PC-9 (cell line): ENCODE measurements at regions not wholly inside any gene's neighbourhood (a gene's known extent, or its start where the extent isn't known, plus 50 kb on each side); places are given as distances from the start of the nearest gene placed in this dataset.

Experiments
- EZH2 ChIP-seq: fragments of 200-600 bp; sonication (generic); IDR thresholded peaks from 2 replicates; pipeline ENCODE4 v1.8.0; 2017; ENCODE audit warnings: antibody characterized with exemption, low read depth
- TF ChIP-seq, protein P1 (sequence below): fragments of 200-600 bp; sonication (generic); conservative IDR thresholded peaks from 2 replicates; pipeline ENCODE4 v1.6.1; 2017; ENCODE audit warnings: mixed run types, antibody characterized with exemption, mild to moderate bottlenecking, moderate library complexity

DNA sequence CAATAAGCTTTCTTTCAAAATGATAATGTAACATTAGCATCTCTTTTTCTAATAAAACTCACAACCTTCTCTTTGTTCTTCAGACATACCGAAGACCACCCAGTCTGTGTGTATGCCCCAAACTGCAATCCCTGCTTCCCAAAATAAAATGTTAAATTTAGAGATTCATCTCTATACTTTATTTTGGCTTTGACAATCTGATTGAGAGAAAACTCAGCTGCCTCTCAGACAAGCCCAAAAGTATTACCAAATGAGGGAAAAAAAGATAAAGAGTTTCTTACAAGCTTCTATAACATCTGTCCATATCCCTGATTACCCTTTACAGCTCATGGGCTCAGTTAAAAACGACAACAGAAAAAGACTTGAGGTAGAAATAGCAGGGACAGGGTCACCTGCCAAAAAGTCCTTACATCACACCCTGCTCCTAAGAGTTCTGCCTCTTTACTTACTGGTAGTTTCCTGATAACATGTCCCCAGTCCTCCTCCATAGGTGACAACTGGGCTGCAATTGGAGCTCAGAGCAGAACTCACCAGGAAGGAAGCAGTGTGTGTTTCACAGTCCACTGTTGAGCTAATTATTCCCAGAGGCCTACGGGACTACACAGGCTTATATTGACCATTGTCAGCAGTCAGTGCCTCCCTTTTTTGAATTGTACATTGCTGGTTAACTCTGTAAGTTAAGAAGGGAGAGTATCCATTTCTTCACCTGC is 70.9 kb upstream of the FAM9C start:
- TF ChIP-seq, protein P1, sequence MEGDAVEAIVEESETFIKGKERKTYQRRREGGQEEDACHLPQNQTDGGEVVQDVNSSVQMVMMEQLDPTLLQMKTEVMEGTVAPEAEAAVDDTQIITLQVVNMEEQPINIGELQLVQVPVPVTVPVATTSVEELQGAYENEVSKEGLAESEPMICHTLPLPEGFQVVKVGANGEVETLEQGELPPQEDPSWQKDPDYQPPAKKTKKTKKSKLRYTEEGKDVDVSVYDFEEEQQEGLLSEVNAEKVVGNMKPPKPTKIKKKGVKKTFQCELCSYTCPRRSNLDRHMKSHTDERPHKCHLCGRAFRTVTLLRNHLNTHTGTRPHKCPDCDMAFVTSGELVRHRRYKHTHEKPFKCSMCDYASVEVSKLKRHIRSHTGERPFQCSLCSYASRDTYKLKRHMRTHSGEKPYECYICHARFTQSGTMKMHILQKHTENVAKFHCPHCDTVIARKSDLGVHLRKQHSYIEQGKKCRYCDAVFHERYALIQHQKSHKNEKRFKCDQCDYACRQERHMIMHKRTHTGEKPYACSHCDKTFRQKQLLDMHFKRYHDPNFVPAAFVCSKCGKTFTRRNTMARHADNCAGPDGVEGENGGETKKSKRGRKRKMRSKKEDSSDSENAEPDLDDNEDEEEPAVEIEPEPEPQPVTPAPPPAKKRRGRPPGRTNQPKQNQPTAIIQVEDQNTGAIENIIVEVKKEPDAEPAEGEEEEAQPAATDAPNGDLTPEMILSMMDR = no peak
- TF ChIP-seq EZH2 = no peak
